ENCODE measurements at regions not wholly inside any gene's neighbourhood (a gene's known extent, or its start where the extent isn't known, plus 50 kb on each side); places are given as distances from the start of the nearest gene placed in this dataset.

GRCh38 chr9:7549249-7549648 is 250.3 kb downstream of the DMAC1 start:
- ChIA-PET POLR2A (no interaction called here), CTCF (no interaction called here)

GRCh38 chr9:7546261-7546660 is 253.3 kb downstream of the DMAC1 start:
- POLR2A ChIA-PET = no interaction called here
- CTCF ChIA-PET = no interaction called here

GRCh38 chr9:7545371-7546165 is 254.0 kb downstream of the DMAC1 start:
- CTCF ChIA-PET = no interaction called here

GRCh38 chr9:7542693-7543092 is 256.9 kb downstream of the DMAC1 start:
- CTCF ChIA-PET = no interaction called here
- POLR2A ChIA-PET = no interaction called here

More at GRCh38 chr9:7545371-7546165, 254.0 kb downstream of the DMAC1 start:
- POLR2A ChIA-PET = no interaction called here

- CTCF ChIA-PET = no interaction called here
Observed at GRCh38 chr9:7542126-7542525, 257.5 kb downstream of the DMAC1 start.

GRCh38 chr9:7536310-7536939 is 263.2 kb downstream of the DMAC1 start:
- ChIA-PET CTCF (no interaction called here), POLR2A (no interaction called here)

More at GRCh38 chr9:7542126-7542525, 257.5 kb downstream of the DMAC1 start:
- POLR2A ChIA-PET = no interaction called here

GRCh38 chr9:7534211-7534935 is 265.2 kb downstream of the DMAC1 start:
- ChIA-PET POLR2A (no interaction called here), CTCF (interaction anchor here (0.6 to 0.9 kb wide), 2 partner anchors 300 to 482 kb away, joined by 3 to 6 read pairs; no protein-coding TSS in a partner anchor)

- POLR2A ChIA-PET = no interaction called here
- CTCF ChIA-PET = interaction anchor here (0.9 to 1.0 kb wide), 2 partner anchors 30 to 481 kb away, joined by 3 read pairs; no protein-coding TSS in a partner anchor
Observed at GRCh38 chr9:7533376-7534090, 266.0 kb downstream of the DMAC1 start.

GRCh38 chr9:7523426-7524043 is 276.0 kb downstream of the DMAC1 start:
- CTCF ChIA-PET = no interaction called here
- POLR2A ChIA-PET = no interaction called here

- POLR2A ChIA-PET = no interaction called here
- CTCF ChIA-PET = no interaction called here
Observed at GRCh38 chr9:7520396-7520795, 279.2 kb downstream of the DMAC1 start.

GRCh38 chr9:7516376-7516775 is 283.2 kb downstream of the DMAC1 start:
- ChIA-PET POLR2A (no interaction called here), CTCF (no interaction called here)

GRCh38 chr9:7510199-7510598 is 289.4 kb downstream of the DMAC1 start:
- POLR2A ChIA-PET = no interaction called here
- CTCF ChIA-PET = no interaction called here

GRCh38 chr9:7509576-7510145 is 289.9 kb downstream of the DMAC1 start:
- CTCF ChIA-PET = no interaction called here
- POLR2A ChIA-PET = no interaction called here

GRCh38 chr9:7508516-7508915 is 291.1 kb downstream of the DMAC1 start:
- POLR2A ChIA-PET = no interaction called here
- CTCF ChIA-PET = no interaction called here

GRCh38 chr9:7507566-7508270 is 291.9 kb downstream of the DMAC1 start:
- CTCF ChIA-PET = no interaction called here
- POLR2A ChIA-PET = no interaction called here

GRCh38 chr9:7507026-7507425 is 292.6 kb downstream of the DMAC1 start:
- POLR2A ChIA-PET = no interaction called here

GRCh38 chr9:7500521-7500920 is 299.1 kb downstream of the DMAC1 start:
- ChIA-PET POLR2A (no interaction called here), CTCF (no interaction called here)

More at GRCh38 chr9:7507026-7507425, 292.6 kb downstream of the DMAC1 start:
- CTCF ChIA-PET = no interaction called here

GRCh38 chr9:7491641-7492040 is 307.9 kb downstream of the DMAC1 start:
- POLR2A ChIA-PET = no interaction called here
- CTCF ChIA-PET = no interaction called here
